Mesenchymal stem cell (in vitro differentiated cells and primary cell): ENCODE measurements at regions not wholly inside any gene's neighbourhood (a gene's known extent, or its start where the extent isn't known, plus 50 kb on each side); places are given as distances from the start of the nearest gene placed in this dataset.

Experiments
- DNase-seq: peaks from one replicate; pipeline ENCODE4 v3.0.0-alpha.2; 2013
- H2AFZ ChIP-seq: one replicate; pipeline ENCODE4 v1.6.1; 2013; ENCODE audit warnings: low read depth, mild to moderate bottlenecking, control low read depth, inconsistent platforms, low read length, moderate library complexity
- H2AK5ac ChIP-seq: 2 replicates; pipeline ENCODE4 v1.6.1; 2013; ENCODE audit warnings: low read length, moderate library complexity, mild to moderate bottlenecking, inconsistent platforms; ENCODE audit not compliant: severe bottlenecking
- H2BK120ac ChIP-seq: one replicate; pipeline ENCODE4 v1.6.1; 2013; ENCODE audit warnings: low read depth, mild to moderate bottlenecking, inconsistent platforms, low read length, moderate library complexity
- H2BK12ac ChIP-seq, 2 experiments: one replicate each; pipeline ENCODE4 v1.6.1; 2013; ENCODE audit warnings: inconsistent platforms in 2 of 2, low read length in 2 of 2, mild to moderate bottlenecking in 2 of 2, moderate library complexity in 2 of 2, control low read depth in 1 of 2
- H2BK15ac ChIP-seq: one replicate; pipeline ENCODE4 v1.6.1; 2013; ENCODE audit warnings: mild to moderate bottlenecking, low read depth, inconsistent platforms; ENCODE audit not compliant: poor library complexity, severe bottlenecking
- H2BK5ac ChIP-seq: 2 replicates; pipeline ENCODE4 v1.6.1; 2013; ENCODE audit warnings: low read depth, mild to moderate bottlenecking, low read length, control low read depth, inconsistent platforms; ENCODE audit not compliant: poor library complexity, severe bottlenecking
- H3K14ac ChIP-seq, 2 experiments: one replicate each; pipeline ENCODE4 v1.6.1; 2013; ENCODE audit warnings: inconsistent platforms in 2 of 2, low read length in 2 of 2, control low read depth in 1 of 2, mild to moderate bottlenecking in 1 of 2, moderate library complexity in 1 of 2
- H3K18ac ChIP-seq, 2 experiments: one replicate each; pipeline ENCODE4 v1.6.1; 2013; ENCODE audit warnings: inconsistent platforms in 2 of 2, low read length in 2 of 2, control low read depth in 1 of 2, low read depth in 1 of 2, mild to moderate bottlenecking in 1 of 2
- H3K23ac ChIP-seq, 2 experiments: one replicate each; pipeline ENCODE4 v1.6.1; 2013; ENCODE audit warnings: inconsistent platforms in 2 of 2, low read length in 2 of 2, mild to moderate bottlenecking in 2 of 2, moderate library complexity in 2 of 2, control low read depth in 1 of 2
- H3K27ac ChIP-seq: 2 replicates; pipeline ENCODE4 v1.5.1; 2013; ENCODE audit warnings: mild to moderate bottlenecking, moderate library complexity, low read length, control low read depth, inconsistent platforms; ENCODE audit not compliant: poor library complexity, severe bottlenecking
- H3K27me3 ChIP-seq, 2 experiments: 2 replicates each; pipeline versions ENCODE4 v1.6.1 to v1.7.0; 2013; ENCODE audit warnings: low read length in 2 of 2, mild to moderate bottlenecking in 2 of 2, moderate library complexity in 2 of 2, control low read depth in 1 of 2, inconsistent platforms in 1 of 2; ENCODE audit not compliant: control insufficient read depth in 1 of 2, insufficient read depth in 1 of 2
- H3K36me3 ChIP-seq, 2 experiments: 2 replicates each; pipeline versions ENCODE4 v1.6.1 to v1.7.0; 2013; ENCODE audit warnings: low read length in 2 of 2, control low read depth in 1 of 2, inconsistent platforms in 1 of 2, low read depth in 1 of 2, mild to moderate bottlenecking in 1 of 2; ENCODE audit not compliant: insufficient read depth in 2 of 2, control insufficient read depth in 1 of 2
- H3K4ac ChIP-seq, 2 experiments: one replicate each; pipeline ENCODE4 v1.6.1; 2013; ENCODE audit warnings: inconsistent platforms in 2 of 2, low read length in 2 of 2, mild to moderate bottlenecking in 2 of 2, moderate library complexity in 2 of 2, control low read depth in 1 of 2, low read depth in 1 of 2
- H3K4me1 ChIP-seq: 2 replicates; pipeline ENCODE4 v1.6.1; 2013; ENCODE audit warnings: low read depth, low read length, control low read depth; ENCODE audit not compliant: control insufficient read depth, insufficient read depth
- H3K4me2 ChIP-seq: 2 replicates; pipeline ENCODE4 v1.6.1; 2013; ENCODE audit warnings: low read length, mild to moderate bottlenecking, inconsistent platforms; ENCODE audit not compliant: poor library complexity, severe bottlenecking
- H3K4me3 ChIP-seq, 2 experiments: 2 replicates each; pipeline versions ENCODE4 v1.5.1 to v1.7.0; 2013; ENCODE audit warnings: low read length in 2 of 2, mild to moderate bottlenecking in 2 of 2, control low read depth in 1 of 2, low read depth in 1 of 2; ENCODE audit not compliant: insufficient read depth in 1 of 2
- H3K79me1 ChIP-seq: replicated peaks from 2 replicates; pipeline ENCODE4 v1.6.1; 2013; ENCODE audit warnings: mild to moderate bottlenecking, control low read depth, low read length, inconsistent platforms; ENCODE audit not compliant: poor library complexity, severe bottlenecking
- H3K9ac ChIP-seq: 2 replicates; pipeline ENCODE4 v1.7.0; 2013; ENCODE audit warnings: mild to moderate bottlenecking, low read length, moderate library complexity
- H3K9me3 ChIP-seq: 2 replicates; pipeline ENCODE4 v1.7.0; 2013; ENCODE audit warnings: mild to moderate bottlenecking, low read length; ENCODE audit not compliant: control insufficient read depth
- H4K8ac ChIP-seq: one replicate; pipeline ENCODE4 v1.6.1; 2013; ENCODE audit warnings: inconsistent platforms, mild to moderate bottlenecking, low read length, moderate library complexity
- H4K91ac ChIP-seq: one replicate; pipeline ENCODE4 v1.6.1; 2013; ENCODE audit warnings: mild to moderate bottlenecking, low read length, inconsistent platforms
- WGBS: methylation state at CpG from one replicate; pipeline ENCODE4 v1.1.7; 2013; ENCODE audit warnings: mixed read lengths; 5-methylcytosine and 5-hydroxymethylcytosine counted together

DNA sequence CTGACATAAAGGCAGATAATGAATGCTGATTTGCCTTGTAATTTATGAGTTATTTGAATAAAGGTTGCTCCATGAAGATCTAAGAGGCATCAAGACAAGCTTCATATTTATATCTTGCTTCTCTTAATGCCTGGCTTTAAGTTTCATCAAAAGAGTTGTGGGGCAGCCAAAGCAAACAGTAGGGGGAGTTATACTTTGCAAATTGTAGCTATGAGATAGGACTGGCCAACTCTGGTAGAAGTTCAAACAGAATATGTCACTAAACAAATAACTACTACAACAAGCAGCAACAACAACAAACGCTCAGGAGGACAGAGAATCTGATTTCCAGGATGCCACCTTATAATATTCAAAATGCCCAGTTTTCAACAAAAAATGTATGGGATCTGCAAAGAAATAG, 69.1 kb upstream of the PLAC1 start:
- Histone ChIP-seq H3K4ac (no peak overlapping the region), H2BK120ac (no peak overlapping the region), H4K8ac (no peak overlapping the region), H4K91ac (no peak overlapping the region), H3K4me3 (no peak overlapping the region), H2BK5ac (no peak overlapping the region), H3K4me2 (no peak overlapping the region), H2BK15ac (no peak overlapping the region), H3K23ac (no peak overlapping the region), H2BK12ac (no peak overlapping the region), H3K79me1 (no peaks in the 10 kb centered on the region), H3K27ac (no peak overlapping the region), H3K27me3 (peaks cover 0 to 19% of the 10 kb centered on the region in 2 experiments), H3K9me3 (no peaks in the 10 kb centered on the region), H3K36me3 (no peaks in the 10 kb centered on the region), H3K18ac (no peak overlapping the region), H3K14ac (no peak overlapping the region), H2AFZ (no peak overlapping the region), H2AK5ac (no peak overlapping the region), H3K9ac (no peak overlapping the region), H3K4me1 (no peaks in the 10 kb centered on the region)
- WGBS: no CpG with 5 or more reads among the region's 1 CpG
- DNase-seq: no peak

- no peak overlapping the region for H2BK120ac ChIP-seq
- no peak overlapping the region for H2BK12ac ChIP-seq
Measured at GRCh38 chrX:134725103-134725690, 66.9 kb upstream of the PLAC1 start.

GRCh38 chrX:134721766-134722532, 63.7 kb upstream of the PLAC1 start:
- Histone ChIP-seq H3K27me3 (peaks cover 0 to 3% of the 10 kb centered on the region in 2 experiments), H3K36me3 (no peaks in the 10 kb centered on the region), H3K27ac (no peak overlapping the region), H2BK15ac (no peak overlapping the region), H3K4me3 (no peak overlapping the region), H4K91ac (no peak overlapping the region), H3K18ac (no peak overlapping the region), H3K4ac (no peak overlapping the region), H3K9ac (no peak overlapping the region), H3K14ac (no peak overlapping the region), H2BK5ac (no peak overlapping the region), H2BK120ac (no peak overlapping the region), H3K4me2 (no peak overlapping the region), H3K9me3 (no peaks in the 10 kb centered on the region), H2BK12ac (no peak overlapping the region), H3K4me1 (peaks cover 4% of the 10 kb centered on the region), H3K79me1 (no peaks in the 10 kb centered on the region), H2AK5ac (no peak overlapping the region), H2AFZ (no peak overlapping the region), H4K8ac (no peak overlapping the region), H3K23ac (no peak overlapping the region)
- no CpG with 5 or more reads among the region's 9 CpGs for WGBS
- DNase-seq: no peak

More at GRCh38 chrX:134725103-134725690, 66.9 kb upstream of the PLAC1 start:
- Histone ChIP-seq H3K4me2 (no peak overlapping the region), H3K9ac (no peak overlapping the region), H4K91ac (no peak overlapping the region), H2BK5ac (no peak overlapping the region), H2AK5ac (no peak overlapping the region), H3K4me3 (no peak overlapping the region), H3K4ac (no peak overlapping the region), H3K27me3 (peaks cover 0 to 7% of the 10 kb centered on the region in 2 experiments), H3K27ac (no peak overlapping the region), H3K18ac (no peak overlapping the region), H2AFZ (no peak overlapping the region), H2BK15ac (no peak overlapping the region), H3K9me3 (no peaks in the 10 kb centered on the region), H3K23ac (no peak overlapping the region), H4K8ac (no peak overlapping the region), H3K4me1 (no peaks in the 10 kb centered on the region), H3K14ac (no peak overlapping the region), H3K79me1 (no peaks in the 10 kb centered on the region), H3K36me3 (no peaks in the 10 kb centered on the region)
- no peak for DNase-seq
- 95% methylated on average over 2 of the region's 4 CpGs for WGBS

GRCh38 chrX:134718966-134719317, 60.7 kb upstream of the PLAC1 start:
- no peak overlapping the region for H3K14ac ChIP-seq
- WGBS: no CpG with 5 or more reads among the region's 2 CpGs
- H3K4me3 ChIP-seq: no peak overlapping the region
- H4K91ac ChIP-seq: no peak overlapping the region
- peak overlapping the region in 1 of 2 experiments; percentile 33 for H3K18ac ChIP-seq
- H4K8ac ChIP-seq: no peak overlapping the region
- peaks cover 0 to 5% of the 10 kb centered on the region in 2 experiments for H3K27me3 ChIP-seq
- H2BK12ac ChIP-seq: no peak overlapping the region
- no peak overlapping the region for H2BK15ac ChIP-seq
- no peak overlapping the region for H3K23ac ChIP-seq
- no peak overlapping the region for H2AFZ ChIP-seq
- H3K9ac ChIP-seq: peak overlapping the region; percentile 46
- no peak overlapping the region for H2BK120ac ChIP-seq
- H3K4me2 ChIP-seq: no peak overlapping the region
- no peaks in the 10 kb centered on the region for H3K9me3 ChIP-seq
- no peak overlapping the region for H2BK5ac ChIP-seq
- peak; percentile 25 for DNase-seq
- no peak overlapping the region for H3K4ac ChIP-seq
- H3K36me3 ChIP-seq: no peaks in the 10 kb centered on the region
- H3K79me1 ChIP-seq: no peaks in the 10 kb centered on the region
- peaks cover 10% of the 10 kb centered on the region for H3K4me1 ChIP-seq
- no peak overlapping the region for H3K27ac ChIP-seq
- no peak overlapping the region for H2AK5ac ChIP-seq
